Tibial nerve (tissue), 3 donors: ENCODE measurements at regions not wholly inside any gene's neighbourhood (a gene's known extent, or its start where the extent isn't known, plus 50 kb on each side); places are given as distances from the start of the nearest gene placed in this dataset.

ENCODE experiments used
- POLR2A ChIP-seq, 2 donors: fragments of 450-650 bp; IDR thresholded peaks; one replicate each; pipeline ENCODE4 v1.6.1; 2017; ENCODE audit warnings: antibody characterized with exemption in 2 of 2, mild to moderate bottlenecking in 2 of 2, moderate library complexity in 2 of 2
- TF ChIP-seq, protein P1 (sequence below), 5 experiments: fragments of 200-600 bp in 3 of 5; fragments of 450-650 bp in 2 of 5; sonication (generic) in 3 of 5; IDR thresholded peaks; one replicate each; pipeline ENCODE4 v1.5.1; 2016 to 2019; ENCODE audit warnings: antibody characterized with exemption in 5 of 5, mild to moderate bottlenecking in 3 of 5, moderate library complexity in 2 of 5

DNA sequence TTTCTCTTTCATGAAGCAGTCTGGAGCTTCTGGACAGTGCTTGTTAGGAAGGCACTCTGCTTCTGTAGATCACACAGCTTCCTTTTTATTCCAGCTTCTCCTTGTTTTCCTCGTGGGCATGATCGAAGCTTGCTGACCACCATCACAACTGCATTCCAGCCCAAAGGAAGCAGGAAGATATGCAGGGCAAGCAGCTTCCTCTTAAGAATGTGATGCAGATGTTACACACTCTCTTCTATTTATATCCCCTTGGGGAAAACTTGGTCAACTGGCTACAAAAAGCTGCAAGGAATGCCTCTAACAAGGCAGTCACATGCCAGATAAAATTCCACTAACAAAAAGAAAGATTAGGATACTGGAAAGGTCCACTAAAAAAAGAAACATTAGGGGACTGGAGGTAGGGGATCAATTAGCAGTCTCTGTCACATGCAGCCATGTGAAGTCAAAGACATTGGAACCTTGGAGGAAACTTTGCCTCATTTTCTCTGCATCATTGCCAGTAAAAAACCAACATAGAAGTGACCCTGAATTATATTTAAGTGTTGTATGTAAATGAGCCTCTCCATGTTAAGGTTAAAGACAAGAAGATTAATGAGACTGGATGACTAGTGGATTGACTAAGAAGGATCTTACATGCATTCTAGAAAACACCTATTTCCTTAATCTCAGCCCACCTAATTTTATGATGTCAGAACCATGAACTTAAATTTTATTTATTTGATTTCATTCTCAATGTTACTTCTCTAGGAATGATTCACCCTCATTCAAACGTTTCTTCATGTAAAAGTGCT, 98.3 kb downstream of the NAB1 start:
- TF ChIP-seq POLR2A (IDR thresholded peaks at IDR 0.05), result no peak
- TF ChIP-seq, protein P1, sequence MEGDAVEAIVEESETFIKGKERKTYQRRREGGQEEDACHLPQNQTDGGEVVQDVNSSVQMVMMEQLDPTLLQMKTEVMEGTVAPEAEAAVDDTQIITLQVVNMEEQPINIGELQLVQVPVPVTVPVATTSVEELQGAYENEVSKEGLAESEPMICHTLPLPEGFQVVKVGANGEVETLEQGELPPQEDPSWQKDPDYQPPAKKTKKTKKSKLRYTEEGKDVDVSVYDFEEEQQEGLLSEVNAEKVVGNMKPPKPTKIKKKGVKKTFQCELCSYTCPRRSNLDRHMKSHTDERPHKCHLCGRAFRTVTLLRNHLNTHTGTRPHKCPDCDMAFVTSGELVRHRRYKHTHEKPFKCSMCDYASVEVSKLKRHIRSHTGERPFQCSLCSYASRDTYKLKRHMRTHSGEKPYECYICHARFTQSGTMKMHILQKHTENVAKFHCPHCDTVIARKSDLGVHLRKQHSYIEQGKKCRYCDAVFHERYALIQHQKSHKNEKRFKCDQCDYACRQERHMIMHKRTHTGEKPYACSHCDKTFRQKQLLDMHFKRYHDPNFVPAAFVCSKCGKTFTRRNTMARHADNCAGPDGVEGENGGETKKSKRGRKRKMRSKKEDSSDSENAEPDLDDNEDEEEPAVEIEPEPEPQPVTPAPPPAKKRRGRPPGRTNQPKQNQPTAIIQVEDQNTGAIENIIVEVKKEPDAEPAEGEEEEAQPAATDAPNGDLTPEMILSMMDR (IDR thresholded peaks at IDR 0.05), result no peak
